HFF-Myc (cell line): ENCODE measurements at regions not wholly inside any gene's neighbourhood (a gene's known extent, or its start where the extent isn't known, plus 50 kb on each side); places are given as distances from the start of the nearest gene placed in this dataset.

ENCODE experiments used
- DNase-seq: peaks from one replicate; pipeline ENCODE4 v3.0.0-alpha.2; 2011; ENCODE audit warnings: low read depth; ENCODE audit errors: extremely low read depth
- H3K4me3 ChIP-seq: replicated peaks from 2 replicates; pipeline ENCODE4 v1.5.1; 2011; ENCODE audit warnings: low read depth, mild to moderate bottlenecking, control low read depth, low read length
- TF ChIP-seq, protein P1 (sequence below): IDR thresholded peaks from 2 replicates; pipeline ENCODE4 v1.5.1; 2012; ENCODE audit warnings: mild to moderate bottlenecking, low read depth, low read length, control low read depth; ENCODE audit errors: missing control alignments

DNA sequence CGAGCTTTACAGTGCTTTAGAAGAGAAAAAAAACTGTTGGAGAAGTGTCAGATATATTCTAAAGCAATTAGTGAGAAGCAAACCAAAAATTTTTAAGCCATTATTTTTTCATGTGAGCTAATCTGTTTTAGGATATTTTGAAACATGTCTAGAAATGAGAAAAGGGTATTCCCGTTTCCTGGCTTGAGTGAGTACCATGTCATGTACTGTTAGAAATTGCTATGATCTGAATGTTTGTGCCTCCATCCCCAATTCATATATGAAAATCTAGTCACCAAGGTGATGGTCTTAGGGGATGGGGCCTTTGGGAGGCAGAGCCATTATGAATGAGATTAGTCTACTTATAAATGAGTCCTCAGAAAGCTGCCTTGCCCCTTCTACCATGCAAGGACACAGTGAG lies 493.3 kb upstream of the GCFC2 start:
- DNase-seq = no peak
- H3K4me3 ChIP-seq = no peak overlapping the region
- TF ChIP-seq, protein P1, sequence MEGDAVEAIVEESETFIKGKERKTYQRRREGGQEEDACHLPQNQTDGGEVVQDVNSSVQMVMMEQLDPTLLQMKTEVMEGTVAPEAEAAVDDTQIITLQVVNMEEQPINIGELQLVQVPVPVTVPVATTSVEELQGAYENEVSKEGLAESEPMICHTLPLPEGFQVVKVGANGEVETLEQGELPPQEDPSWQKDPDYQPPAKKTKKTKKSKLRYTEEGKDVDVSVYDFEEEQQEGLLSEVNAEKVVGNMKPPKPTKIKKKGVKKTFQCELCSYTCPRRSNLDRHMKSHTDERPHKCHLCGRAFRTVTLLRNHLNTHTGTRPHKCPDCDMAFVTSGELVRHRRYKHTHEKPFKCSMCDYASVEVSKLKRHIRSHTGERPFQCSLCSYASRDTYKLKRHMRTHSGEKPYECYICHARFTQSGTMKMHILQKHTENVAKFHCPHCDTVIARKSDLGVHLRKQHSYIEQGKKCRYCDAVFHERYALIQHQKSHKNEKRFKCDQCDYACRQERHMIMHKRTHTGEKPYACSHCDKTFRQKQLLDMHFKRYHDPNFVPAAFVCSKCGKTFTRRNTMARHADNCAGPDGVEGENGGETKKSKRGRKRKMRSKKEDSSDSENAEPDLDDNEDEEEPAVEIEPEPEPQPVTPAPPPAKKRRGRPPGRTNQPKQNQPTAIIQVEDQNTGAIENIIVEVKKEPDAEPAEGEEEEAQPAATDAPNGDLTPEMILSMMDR = no peak

DNA sequence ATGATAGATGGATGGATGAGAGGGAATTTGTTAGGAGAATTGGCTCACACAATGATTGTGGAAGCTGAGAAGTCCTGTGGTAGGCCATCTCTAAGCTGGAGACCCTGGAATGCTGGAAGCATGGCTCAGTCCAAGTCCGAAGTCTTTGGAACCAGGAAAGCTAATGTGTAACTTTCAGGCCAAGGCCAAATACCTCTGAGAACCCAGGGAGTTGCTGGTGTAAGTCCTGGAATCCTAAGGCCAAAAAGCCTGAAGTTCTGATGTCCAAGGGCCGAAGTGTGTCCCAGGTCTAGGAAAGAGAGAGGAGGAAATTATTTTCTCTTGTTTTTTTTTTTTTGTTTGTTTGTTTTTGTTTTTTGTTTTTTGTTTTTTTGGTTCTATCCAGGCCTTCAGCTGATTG lies 492.2 kb upstream of the GCFC2 start:
- no peak overlapping the region for H3K4me3 ChIP-seq
- DNase-seq = no peak
- TF ChIP-seq, protein P1 = no peak

DNA sequence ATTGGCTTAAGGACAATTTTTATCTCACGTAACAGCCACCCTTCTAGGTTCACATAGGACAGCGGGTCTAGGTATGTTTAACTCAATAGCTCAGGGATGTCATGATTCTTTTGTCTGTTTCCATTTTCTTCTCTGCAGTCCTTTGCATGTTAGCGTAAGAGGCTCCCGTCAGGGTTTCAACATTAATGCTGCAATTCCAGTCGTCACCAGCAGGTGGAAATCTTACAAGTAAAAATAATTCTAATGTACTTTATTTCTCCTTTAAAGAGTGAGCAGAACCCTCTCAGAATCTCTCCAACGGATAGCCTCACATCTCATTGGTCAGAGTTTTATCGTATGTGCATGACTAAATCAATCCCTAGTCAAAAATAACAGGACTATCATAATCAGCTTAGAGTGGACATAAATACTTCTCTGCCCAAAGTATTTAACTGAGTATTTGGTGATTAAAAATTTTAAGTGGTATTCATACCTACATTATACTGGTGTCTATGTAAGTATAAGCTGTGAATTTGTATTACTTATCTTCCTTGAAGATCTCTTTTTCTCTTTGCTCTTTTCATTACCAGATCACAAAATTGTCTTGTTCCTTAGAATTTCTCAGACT lies 487.2 kb upstream of the GCFC2 start:
- no peak overlapping the region for H3K4me3 ChIP-seq
- TF ChIP-seq, protein P1 = peak; percentile 51
- peak; percentile 24 for DNase-seq

DNA sequence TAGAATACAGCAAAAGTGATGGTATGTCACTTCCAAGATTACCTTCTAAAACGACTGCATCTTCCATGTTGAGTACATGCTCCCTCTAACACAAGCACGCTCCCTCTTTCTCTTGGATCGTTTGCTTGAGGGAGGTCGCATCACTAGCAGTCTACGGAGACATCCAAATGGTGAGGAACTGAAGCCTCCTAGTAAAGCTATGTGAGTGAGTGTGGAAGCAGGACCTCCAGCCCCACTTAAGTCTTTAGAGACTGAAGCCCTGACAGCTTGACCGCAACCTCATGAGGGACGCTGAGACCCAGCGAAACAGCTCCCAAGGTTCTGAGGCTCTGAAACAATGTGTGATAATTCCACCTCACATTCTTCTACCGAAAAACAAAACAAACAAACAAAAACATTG lies 486.7 kb upstream of the GCFC2 start:
- no peak for DNase-seq
- TF ChIP-seq, protein P1 = no peak

DNA sequence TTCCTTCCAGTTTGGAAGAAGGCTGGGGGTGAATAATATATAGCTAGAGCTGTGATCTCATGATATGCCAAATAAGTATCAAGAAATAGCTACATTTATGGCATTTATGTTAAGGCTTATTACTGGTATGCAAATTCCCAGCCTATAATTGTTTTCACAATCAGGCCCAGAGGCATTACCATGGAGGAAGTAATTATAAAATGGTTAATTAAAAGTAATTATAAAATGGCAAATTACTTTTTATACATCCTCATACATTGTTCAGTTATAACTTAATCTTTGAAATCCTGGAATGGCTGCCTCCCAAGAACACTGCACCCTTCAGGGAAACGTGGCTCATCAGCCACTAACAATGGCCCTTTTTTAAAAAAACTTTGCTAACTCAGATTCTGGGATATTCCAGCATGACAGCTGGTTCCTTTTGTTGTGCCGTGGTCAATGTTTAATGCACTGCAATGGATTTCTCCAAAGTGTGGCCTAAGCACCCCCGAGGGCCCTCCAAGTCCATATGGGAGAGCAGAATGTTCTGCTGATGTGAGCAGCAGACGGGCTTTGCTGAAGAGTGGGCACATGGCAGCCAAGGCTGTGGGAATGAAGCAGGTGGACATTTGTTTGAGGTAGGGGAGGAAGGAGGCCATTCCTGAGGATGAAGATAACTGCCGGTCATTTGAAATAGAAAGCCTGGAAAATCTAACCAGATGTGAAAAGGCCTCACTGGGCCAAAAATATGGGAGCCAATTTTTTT lies 483.5 kb upstream of the GCFC2 start:
- no peak for DNase-seq
- TF ChIP-seq, protein P1 = no peak
- no peak overlapping the region for H3K4me3 ChIP-seq

More for the DNA sequence above, 486.7 kb upstream of the GCFC2 start:
- no peak overlapping the region for H3K4me3 ChIP-seq

DNA sequence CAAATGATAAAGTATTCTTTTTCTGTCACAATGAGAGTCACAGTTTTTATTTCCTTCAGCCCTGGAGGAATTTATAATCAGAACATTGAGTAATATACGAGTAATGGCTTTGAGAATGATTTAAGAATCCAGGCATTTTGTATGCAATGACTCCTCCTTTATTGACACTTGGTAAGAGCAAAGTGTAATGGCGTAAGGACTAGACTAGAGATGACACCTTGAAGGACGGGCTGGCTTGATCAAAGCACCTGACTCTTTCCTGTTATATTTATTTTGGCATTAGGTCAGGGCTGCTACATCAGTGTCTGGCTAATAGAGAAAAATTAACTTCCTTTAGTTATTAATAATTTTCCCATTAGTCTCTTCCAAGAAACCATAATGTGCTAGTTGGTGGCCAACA lies 482.4 kb upstream of the GCFC2 start:
- TF ChIP-seq, protein P1 = no peak
- DNase-seq = no peak
- no peak overlapping the region for H3K4me3 ChIP-seq
